ENCODE measurements at regions not wholly inside any gene's neighbourhood (a gene's known extent, or its start where the extent isn't known, plus 50 kb on each side); places are given as distances from the start of the nearest gene placed in this dataset.
"Not testable (repeated sequence)": the region's sequence is repeated elsewhere in the genome, so short reads cannot be mapped to it uniquely, and the experiment has no call there.

DNA sequence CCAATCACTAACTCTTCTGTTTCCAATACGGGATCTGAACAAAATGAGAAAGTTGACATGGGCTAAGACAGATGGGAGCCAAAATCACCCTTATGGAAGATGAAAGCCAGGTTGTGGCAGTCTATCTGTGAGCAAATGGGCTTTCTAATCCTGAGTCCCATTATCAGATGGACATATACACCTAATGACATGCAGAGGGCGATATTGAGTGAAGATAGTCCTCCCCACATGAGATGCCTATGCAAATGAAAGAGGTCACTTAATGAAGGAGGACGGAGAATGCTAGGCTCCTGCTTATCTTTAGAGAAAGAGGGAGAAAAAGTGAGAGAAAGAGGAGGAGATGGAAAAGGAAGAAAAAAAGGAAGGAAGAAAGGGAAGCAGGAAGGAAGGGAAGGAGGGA is 547.5 kb downstream of the NLGN4X start:
- Mint-ChIP-seq H3K36me3 (ENCODE audit: insufficient read depth, unreplicated experiment) (no peaks in the 10 kb centered on the region), H3K4me1 (ENCODE audit: low read depth, unreplicated experiment) (no peaks in the 10 kb centered on the region), H3K9me3 (ENCODE audit: unreplicated experiment) (no peaks in the 10 kb centered on the region), H3K4me3 (ENCODE audit: unreplicated experiment) (no peak overlapping the region), H3K27ac (ENCODE audit: unreplicated experiment) (no peak overlapping the region), H3K27me3 (ENCODE audit: insufficient read depth, unreplicated experiment) (no peaks in the 10 kb centered on the region)
- TF ChIP-seq, protein P1, sequence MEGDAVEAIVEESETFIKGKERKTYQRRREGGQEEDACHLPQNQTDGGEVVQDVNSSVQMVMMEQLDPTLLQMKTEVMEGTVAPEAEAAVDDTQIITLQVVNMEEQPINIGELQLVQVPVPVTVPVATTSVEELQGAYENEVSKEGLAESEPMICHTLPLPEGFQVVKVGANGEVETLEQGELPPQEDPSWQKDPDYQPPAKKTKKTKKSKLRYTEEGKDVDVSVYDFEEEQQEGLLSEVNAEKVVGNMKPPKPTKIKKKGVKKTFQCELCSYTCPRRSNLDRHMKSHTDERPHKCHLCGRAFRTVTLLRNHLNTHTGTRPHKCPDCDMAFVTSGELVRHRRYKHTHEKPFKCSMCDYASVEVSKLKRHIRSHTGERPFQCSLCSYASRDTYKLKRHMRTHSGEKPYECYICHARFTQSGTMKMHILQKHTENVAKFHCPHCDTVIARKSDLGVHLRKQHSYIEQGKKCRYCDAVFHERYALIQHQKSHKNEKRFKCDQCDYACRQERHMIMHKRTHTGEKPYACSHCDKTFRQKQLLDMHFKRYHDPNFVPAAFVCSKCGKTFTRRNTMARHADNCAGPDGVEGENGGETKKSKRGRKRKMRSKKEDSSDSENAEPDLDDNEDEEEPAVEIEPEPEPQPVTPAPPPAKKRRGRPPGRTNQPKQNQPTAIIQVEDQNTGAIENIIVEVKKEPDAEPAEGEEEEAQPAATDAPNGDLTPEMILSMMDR (IDR thresholded peaks at IDR 0.05; ENCODE audit: insufficient read depth in 1 of 2, low read depth in 1 of 2, low read length in 1 of 2, severe bottlenecking in 1 of 2, unreplicated experiment in 1 of 2): no peak
- no peaks in the 10 kb centered on the region for H3K9me3 ChIP-seq
- no peaks in the 10 kb centered on the region for H3K27me3 ChIP-seq (replicated peaks; ENCODE audit: control insufficient read depth, insufficient read depth, low read length)
- no TSS peak for BruUV-seq (replicated peaks)
- no peaks in the 10 kb centered on the region for H3K36me3 ChIP-seq (ENCODE audit: control insufficient read depth, insufficient read depth, low read length)
- POLR2A ChIA-PET: no interaction called here
- intact Hi-C loops (cut with micrococcal nuclease; ENCODE audit: unreplicated experiment): loop anchor here (1.0 kb wide), 1 partner anchor 196 kb away; no protein-coding TSS in a partner anchor
- no peaks in the 10 kb centered on the region for H3K4me1 ChIP-seq
- CTCF ChIA-PET: no interaction called here
- H3K4me3 ChIP-seq (ENCODE audit: low read depth, low read length): no peak overlapping the region
- DNase-seq: no peak

DNA sequence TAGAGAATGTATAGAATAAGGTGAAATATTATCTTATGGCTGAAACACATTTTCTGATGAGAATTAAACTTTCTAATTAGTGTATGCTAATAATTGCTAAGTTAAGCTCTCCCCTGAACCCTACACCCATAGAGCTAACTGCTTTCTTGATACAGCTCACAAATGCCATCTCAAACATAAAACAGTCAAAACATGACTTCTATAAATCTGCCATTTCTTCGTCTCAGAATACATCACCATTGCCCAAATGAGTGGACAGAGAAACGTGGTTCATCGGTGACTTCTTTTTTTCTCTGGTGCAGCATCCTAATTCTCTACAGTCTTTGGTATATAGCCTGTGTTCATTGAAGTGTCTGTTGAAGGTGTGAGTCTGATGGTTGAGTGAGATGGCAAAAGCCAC is 554.6 kb downstream of the NLGN4X start:
- Mint-ChIP-seq H3K4me3 (ENCODE audit: unreplicated experiment) (no peak overlapping the region), H3K27ac (ENCODE audit: unreplicated experiment) (no peak overlapping the region), H3K9me3 (ENCODE audit: unreplicated experiment) (no peaks in the 10 kb centered on the region), H3K27me3 (ENCODE audit: insufficient read depth, unreplicated experiment) (no peaks in the 10 kb centered on the region), H3K36me3 (ENCODE audit: insufficient read depth, unreplicated experiment) (no peaks in the 10 kb centered on the region), H3K4me1 (ENCODE audit: low read depth, unreplicated experiment) (no peaks in the 10 kb centered on the region)
- no peak for DNase-seq
- TF ChIP-seq, protein P1 (IDR thresholded peaks at IDR 0.05; ENCODE audit: insufficient read depth in 1 of 2, low read depth in 1 of 2, low read length in 1 of 2, severe bottlenecking in 1 of 2, unreplicated experiment in 1 of 2): no peak
- POLR2A ChIA-PET: no interaction called here
- Histone ChIP-seq H3K4me1 (no peaks in the 10 kb centered on the region), H3K27me3 (replicated peaks; ENCODE audit: control insufficient read depth, insufficient read depth, low read length) (no peaks in the 10 kb centered on the region), H3K9me3 (no peaks in the 10 kb centered on the region), H3K4me3 (ENCODE audit: low read depth, low read length) (no peak overlapping the region), H3K36me3 (ENCODE audit: control insufficient read depth, insufficient read depth, low read length) (no peaks in the 10 kb centered on the region)
- CTCF ChIA-PET: no interaction called here
- intact Hi-C loops (cut with micrococcal nuclease; ENCODE audit: unreplicated experiment): no loop called here
- BruUV-seq (replicated peaks): no TSS peak

GRCh38 chrX:5672099-5672498 is 556.6 kb downstream of the NLGN4X start:
- Mint-ChIP-seq H3K36me3 (ENCODE audit: insufficient read depth, unreplicated experiment) (no peaks in the 10 kb centered on the region), H3K9me3 (ENCODE audit: unreplicated experiment) (no peaks in the 10 kb centered on the region), H3K4me1 (ENCODE audit: low read depth, unreplicated experiment) (no peaks in the 10 kb centered on the region), H3K27ac (ENCODE audit: unreplicated experiment) (no peak overlapping the region), H3K27me3 (ENCODE audit: insufficient read depth, unreplicated experiment) (no peaks in the 10 kb centered on the region), H3K4me3 (ENCODE audit: unreplicated experiment) (no peak overlapping the region)
- POLR2A ChIA-PET: no interaction called here
- CTCF ChIA-PET: no interaction called here
- H3K4me3 ChIP-seq (ENCODE audit: low read depth, low read length): no peak overlapping the region
- no TSS peak for BruUV-seq (replicated peaks)
- TF ChIP-seq, protein P1 (IDR thresholded peaks at IDR 0.05; ENCODE audit: insufficient read depth in 1 of 2, low read depth in 1 of 2, low read length in 1 of 2, severe bottlenecking in 1 of 2, unreplicated experiment in 1 of 2): no peak
- no peaks in the 10 kb centered on the region for H3K27me3 ChIP-seq (replicated peaks; ENCODE audit: control insufficient read depth, insufficient read depth, low read length)
- no peaks in the 10 kb centered on the region for H3K4me1 ChIP-seq
- DNase-seq: no peak
- H3K9me3 ChIP-seq: no peaks in the 10 kb centered on the region
- intact Hi-C loops (cut with micrococcal nuclease; ENCODE audit: unreplicated experiment): no loop called here
- no peaks in the 10 kb centered on the region for H3K36me3 ChIP-seq (ENCODE audit: control insufficient read depth, insufficient read depth, low read length)

- POLR2A ChIA-PET; H3K27me3 ChIP-seq (replicated peaks; ENCODE audit: control insufficient read depth, insufficient read depth, low read length); CTCF ChIA-PET; H3K4me3 Mint-ChIP-seq (ENCODE audit: unreplicated experiment); H3K4me1 ChIP-seq; H3K36me3 Mint-ChIP-seq (ENCODE audit: insufficient read depth, unreplicated experiment); DNase-seq; H3K27me3 Mint-ChIP-seq (ENCODE audit: insufficient read depth, unreplicated experiment); BruUV-seq (replicated peaks); H3K4me3 ChIP-seq (ENCODE audit: low read depth, low read length); H3K27ac Mint-ChIP-seq (ENCODE audit: unreplicated experiment); H3K4me1 Mint-ChIP-seq (ENCODE audit: low read depth, unreplicated experiment); intact Hi-C loops (cut with micrococcal nuclease; ENCODE audit: unreplicated experiment); H3K9me3 ChIP-seq; H3K36me3 ChIP-seq (ENCODE audit: control insufficient read depth, insufficient read depth, low read length): not testable (repeated sequence)
- peaks cover 10% of the 10 kb centered on the region for H3K9me3 Mint-ChIP-seq (ENCODE audit: unreplicated experiment)
Observed at GRCh38 chrX:5666689-5667088, 562.0 kb downstream of the NLGN4X start.
